ENCODE measurements at regions not wholly inside any gene's neighbourhood (a gene's known extent, or its start where the extent isn't known, plus 50 kb on each side); places are given as distances from the start of the nearest gene placed in this dataset.

DNA sequence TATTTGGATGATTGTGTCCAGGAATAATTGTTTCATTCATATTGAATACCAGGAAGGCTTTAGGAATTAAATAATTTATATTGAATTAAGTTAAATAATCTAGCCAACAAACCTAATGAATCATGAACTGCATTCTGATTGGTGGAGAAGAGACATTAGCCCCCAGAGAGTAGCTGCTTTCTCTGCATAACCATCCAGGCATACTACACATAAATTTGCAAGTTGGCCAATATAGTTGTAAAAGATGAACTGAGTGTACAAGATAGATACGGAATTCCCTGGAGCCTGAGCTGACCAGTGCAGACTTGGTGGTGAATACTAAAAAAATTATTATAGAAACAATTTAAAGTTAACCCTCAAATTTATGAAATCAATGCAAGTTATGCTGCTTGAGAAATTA is 311.8 kb upstream of the KIF2A start:
- H3K14ac ChIP-seq (ENCODE audit: insufficient read length): no peak overlapping the region
- H3K9me3 ChIP-seq (ENCODE audit: insufficient read depth in 2 of 2, low read depth in 1 of 2, low read length in 1 of 2): no peaks in the 10 kb centered on the region
- no peak overlapping the region for H3K18ac ChIP-seq (ENCODE audit: extremely low read depth, low read length)
- no peak overlapping the region for H2BK120ac ChIP-seq (replicated peaks; ENCODE audit: low read depth, low read length)
- H4K8ac ChIP-seq (ENCODE audit: extremely low read depth, insufficient read depth, low read length): no peak overlapping the region
- no peaks in the 10 kb centered on the region for H3K27me3 ChIP-seq (replicated peaks in 1 of 4; ENCODE audit: control insufficient read depth in 3 of 4, extremely low read depth in 1 of 4, insufficient read depth in 3 of 4, low read length in 3 of 4)
- no peak for DNase-seq (ENCODE audit: low read depth in 1 of 2, low spot score in 2 of 2)
- no peak overlapping the region for H4K91ac ChIP-seq (replicated peaks; ENCODE audit: insufficient read length, low read length)
- WGBS, 2 experiments (ENCODE audit: extremely low coverage in 1 of 2, insufficient coverage in 1 of 2, insufficient read length in 1 of 2, insufficient replicate concordance in 2 of 2, low coverage in 1 of 2, low lambda C conversion rate in 2 of 2, missing lambda C conversion rate in 1 of 2): 96% methylated on average over 1 of the region's 1 CpG; no CpG with 5 or more reads in 1 of the 2 experiments
- no peaks in the 10 kb centered on the region for H4K20me1 ChIP-seq (replicated peaks in 1 of 2; ENCODE audit: control insufficient read depth in 1 of 2, insufficient read depth in 2 of 2, low read length in 2 of 2)
- H3K56ac ChIP-seq (replicated peaks; ENCODE audit: insufficient read length, low read depth, low read length): no peak overlapping the region
- H3K79me2 ChIP-seq (ENCODE audit: control insufficient read depth in 1 of 2, insufficient read depth in 2 of 2, low read length in 2 of 2): no peaks in the 10 kb centered on the region
- no peak overlapping the region for H2BK15ac ChIP-seq (ENCODE audit: low read length)
- no peaks in the 10 kb centered on the region for H3K4me1 ChIP-seq (replicated peaks in 1 of 4; ENCODE audit: control insufficient read depth in 3 of 4, insufficient read depth in 4 of 4, low read length in 3 of 4)
- no peak overlapping the region for H2BK5ac ChIP-seq (ENCODE audit: low read depth, low read length)
- no peaks in the 10 kb centered on the region for H3K23me2 ChIP-seq (ENCODE audit: low read depth, low read length)
- no peaks in the 10 kb centered on the region for H3K79me1 ChIP-seq (ENCODE audit: low read depth, low read length)
- H3K27ac ChIP-seq (ENCODE audit: low read depth, low read length): no peak overlapping the region
- POLR2A ChIA-PET (ENCODE audit: partially characterized antibody): no interaction called here
- no peak overlapping the region for H4K5ac ChIP-seq (ENCODE audit: insufficient read length, low read depth, low read length)
- H3K4me3 ChIP-seq (ENCODE audit: extremely low read depth in 1 of 4, insufficient read depth in 2 of 4, low read depth in 3 of 4, low read length in 4 of 4): no peak overlapping the region
- FAIRE-seq: no peak
- H3K36me3 ChIP-seq (ENCODE audit: control insufficient read depth in 2 of 4, insufficient read depth in 4 of 4, low read length in 3 of 4): no peaks in the 10 kb centered on the region
- H3K23ac ChIP-seq (ENCODE audit: insufficient read length): no peak overlapping the region
- no peak overlapping the region for H2AFZ ChIP-seq (ENCODE audit: low read length)
- CTCF ChIA-PET (ENCODE audit: partially characterized antibody): no interaction called here
- no peak overlapping the region for H2AK5ac ChIP-seq (ENCODE audit: low read depth, low read length)
- H3K4me2 ChIP-seq (ENCODE audit: insufficient read depth in 1 of 2, low read depth in 2 of 2, low read length in 2 of 2): no peak overlapping the region
- H3K9ac ChIP-seq (replicated peaks in 1 of 4; ENCODE audit: extremely low read depth in 1 of 4, low read depth in 3 of 4, low read length in 3 of 4): no peak overlapping the region
- no peak overlapping the region for H2BK12ac ChIP-seq (ENCODE audit: low read depth, low read length)
- no peak overlapping the region for H2BK20ac ChIP-seq (ENCODE audit: low read length)
- TF ChIP-seq, protein P1, sequence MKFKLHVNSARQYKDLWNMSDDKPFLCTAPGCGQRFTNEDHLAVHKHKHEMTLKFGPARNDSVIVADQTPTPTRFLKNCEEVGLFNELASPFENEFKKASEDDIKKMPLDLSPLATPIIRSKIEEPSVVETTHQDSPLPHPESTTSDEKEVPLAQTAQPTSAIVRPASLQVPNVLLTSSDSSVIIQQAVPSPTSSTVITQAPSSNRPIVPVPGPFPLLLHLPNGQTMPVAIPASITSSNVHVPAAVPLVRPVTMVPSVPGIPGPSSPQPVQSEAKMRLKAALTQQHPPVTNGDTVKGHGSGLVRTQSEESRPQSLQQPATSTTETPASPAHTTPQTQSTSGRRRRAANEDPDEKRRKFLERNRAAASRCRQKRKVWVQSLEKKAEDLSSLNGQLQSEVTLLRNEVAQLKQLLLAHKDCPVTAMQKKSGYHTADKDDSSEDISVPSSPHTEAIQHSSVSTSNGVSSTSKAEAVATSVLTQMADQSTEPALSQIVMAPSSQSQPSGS (IDR thresholded peaks at IDR 0.05; ENCODE audit: low read length): no peak
- no peak overlapping the region for H3K4ac ChIP-seq (replicated peaks; ENCODE audit: insufficient read length, low read depth, low read length)
